Mesenchymal stem cell (in vitro differentiated cells and primary cell): ENCODE measurements at regions not wholly inside any gene's neighbourhood (a gene's known extent, or its start where the extent isn't known, plus 50 kb on each side); places are given as distances from the start of the nearest gene placed in this dataset.

ENCODE experiments used
- DNase-seq: peaks from one replicate; pipeline ENCODE4 v3.0.0-alpha.2; 2013
- H2AFZ ChIP-seq: one replicate; pipeline ENCODE4 v1.6.1; 2013; ENCODE audit warnings: low read depth, mild to moderate bottlenecking, control low read depth, inconsistent platforms, low read length, moderate library complexity
- H2AK5ac ChIP-seq: 2 replicates; pipeline ENCODE4 v1.6.1; 2013; ENCODE audit warnings: low read length, moderate library complexity, mild to moderate bottlenecking, inconsistent platforms; ENCODE audit not compliant: severe bottlenecking
- H2BK120ac ChIP-seq: one replicate; pipeline ENCODE4 v1.6.1; 2013; ENCODE audit warnings: low read depth, mild to moderate bottlenecking, inconsistent platforms, low read length, moderate library complexity
- H2BK12ac ChIP-seq, 2 experiments: one replicate each; pipeline ENCODE4 v1.6.1; 2013; ENCODE audit warnings: inconsistent platforms in 2 of 2, low read length in 2 of 2, mild to moderate bottlenecking in 2 of 2, moderate library complexity in 2 of 2, control low read depth in 1 of 2
- H2BK15ac ChIP-seq: one replicate; pipeline ENCODE4 v1.6.1; 2013; ENCODE audit warnings: mild to moderate bottlenecking, low read depth, inconsistent platforms; ENCODE audit not compliant: poor library complexity, severe bottlenecking
- H2BK5ac ChIP-seq: 2 replicates; pipeline ENCODE4 v1.6.1; 2013; ENCODE audit warnings: low read depth, mild to moderate bottlenecking, low read length, control low read depth, inconsistent platforms; ENCODE audit not compliant: poor library complexity, severe bottlenecking
- H3K14ac ChIP-seq, 2 experiments: one replicate each; pipeline ENCODE4 v1.6.1; 2013; ENCODE audit warnings: inconsistent platforms in 2 of 2, low read length in 2 of 2, control low read depth in 1 of 2, mild to moderate bottlenecking in 1 of 2, moderate library complexity in 1 of 2
- H3K18ac ChIP-seq, 2 experiments: one replicate each; pipeline ENCODE4 v1.6.1; 2013; ENCODE audit warnings: inconsistent platforms in 2 of 2, low read length in 2 of 2, control low read depth in 1 of 2, low read depth in 1 of 2, mild to moderate bottlenecking in 1 of 2
- H3K23ac ChIP-seq, 2 experiments: one replicate each; pipeline ENCODE4 v1.6.1; 2013; ENCODE audit warnings: inconsistent platforms in 2 of 2, low read length in 2 of 2, mild to moderate bottlenecking in 2 of 2, moderate library complexity in 2 of 2, control low read depth in 1 of 2
- H3K27ac ChIP-seq: 2 replicates; pipeline ENCODE4 v1.5.1; 2013; ENCODE audit warnings: mild to moderate bottlenecking, moderate library complexity, low read length, control low read depth, inconsistent platforms; ENCODE audit not compliant: poor library complexity, severe bottlenecking
- H3K27me3 ChIP-seq, 2 experiments: 2 replicates each; pipeline versions ENCODE4 v1.6.1 to v1.7.0; 2013; ENCODE audit warnings: low read length in 2 of 2, mild to moderate bottlenecking in 2 of 2, moderate library complexity in 2 of 2, control low read depth in 1 of 2, inconsistent platforms in 1 of 2; ENCODE audit not compliant: control insufficient read depth in 1 of 2, insufficient read depth in 1 of 2
- H3K36me3 ChIP-seq, 2 experiments: 2 replicates each; pipeline versions ENCODE4 v1.6.1 to v1.7.0; 2013; ENCODE audit warnings: low read length in 2 of 2, control low read depth in 1 of 2, inconsistent platforms in 1 of 2, low read depth in 1 of 2, mild to moderate bottlenecking in 1 of 2; ENCODE audit not compliant: insufficient read depth in 2 of 2, control insufficient read depth in 1 of 2
- H3K4ac ChIP-seq, 2 experiments: one replicate each; pipeline ENCODE4 v1.6.1; 2013; ENCODE audit warnings: inconsistent platforms in 2 of 2, low read length in 2 of 2, mild to moderate bottlenecking in 2 of 2, moderate library complexity in 2 of 2, control low read depth in 1 of 2, low read depth in 1 of 2
- H3K4me1 ChIP-seq: 2 replicates; pipeline ENCODE4 v1.6.1; 2013; ENCODE audit warnings: low read depth, low read length, control low read depth; ENCODE audit not compliant: control insufficient read depth, insufficient read depth
- H3K4me2 ChIP-seq: 2 replicates; pipeline ENCODE4 v1.6.1; 2013; ENCODE audit warnings: low read length, mild to moderate bottlenecking, inconsistent platforms; ENCODE audit not compliant: poor library complexity, severe bottlenecking
- H3K4me3 ChIP-seq, 2 experiments: 2 replicates each; pipeline versions ENCODE4 v1.5.1 to v1.7.0; 2013; ENCODE audit warnings: low read length in 2 of 2, mild to moderate bottlenecking in 2 of 2, control low read depth in 1 of 2, low read depth in 1 of 2; ENCODE audit not compliant: insufficient read depth in 1 of 2
- H3K79me1 ChIP-seq: replicated peaks from 2 replicates; pipeline ENCODE4 v1.6.1; 2013; ENCODE audit warnings: mild to moderate bottlenecking, control low read depth, low read length, inconsistent platforms; ENCODE audit not compliant: poor library complexity, severe bottlenecking
- H3K9ac ChIP-seq: 2 replicates; pipeline ENCODE4 v1.7.0; 2013; ENCODE audit warnings: mild to moderate bottlenecking, low read length, moderate library complexity
- H3K9me3 ChIP-seq: 2 replicates; pipeline ENCODE4 v1.7.0; 2013; ENCODE audit warnings: mild to moderate bottlenecking, low read length; ENCODE audit not compliant: control insufficient read depth
- H4K8ac ChIP-seq: one replicate; pipeline ENCODE4 v1.6.1; 2013; ENCODE audit warnings: inconsistent platforms, mild to moderate bottlenecking, low read length, moderate library complexity
- H4K91ac ChIP-seq: one replicate; pipeline ENCODE4 v1.6.1; 2013; ENCODE audit warnings: mild to moderate bottlenecking, low read length, inconsistent platforms
- WGBS: methylation state at CpG from one replicate; pipeline ENCODE4 v1.1.7; 2013; ENCODE audit warnings: mixed read lengths; 5-methylcytosine and 5-hydroxymethylcytosine counted together

DNA sequence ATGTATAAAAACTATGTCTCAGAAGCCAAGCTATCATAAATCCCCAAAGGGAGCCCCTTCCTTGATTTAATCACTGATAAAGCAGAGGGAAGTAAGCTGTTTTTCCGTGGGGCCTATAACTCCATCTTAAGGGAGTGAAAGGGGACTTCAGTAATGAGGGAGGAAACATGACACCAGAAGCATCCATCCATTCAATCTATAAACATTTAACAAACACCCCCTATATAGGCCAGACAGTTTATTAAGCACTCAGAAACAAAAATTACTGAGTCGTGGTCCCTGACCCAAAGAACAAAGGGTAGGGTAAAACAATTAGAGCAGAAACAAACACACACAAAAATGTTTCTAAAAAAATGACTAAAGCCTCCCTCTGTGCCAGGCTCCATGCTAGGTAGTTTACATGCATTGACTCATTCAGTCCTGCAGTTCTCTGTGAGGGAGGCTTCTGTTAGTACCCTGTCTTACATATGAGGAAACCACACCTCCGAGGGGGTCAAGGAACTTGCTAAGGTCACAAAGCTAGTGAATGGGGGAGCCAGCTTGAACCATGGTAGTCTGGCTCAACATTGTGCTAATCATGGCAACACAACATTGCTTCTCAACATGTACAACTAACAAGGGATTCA, 472.1 kb downstream of the CDH2 start:
- Histone ChIP-seq H3K27me3 (no peaks in the 10 kb centered on the region), H3K4me1 (no peaks in the 10 kb centered on the region), H3K79me1 (no peaks in the 10 kb centered on the region), H4K8ac (no peak overlapping the region), H3K14ac (no peak overlapping the region), H3K18ac (no peak overlapping the region), H3K36me3 (no peaks in the 10 kb centered on the region), H3K4ac (no peak overlapping the region), H3K23ac (no peak overlapping the region), H3K27ac (no peak overlapping the region), H2AK5ac (no peak overlapping the region), H2BK15ac (no peak overlapping the region), H2BK5ac (no peak overlapping the region), H4K91ac (no peak overlapping the region), H2BK12ac (no peak overlapping the region), H3K4me3 (no peak overlapping the region), H2AFZ (no peak overlapping the region), H3K9ac (no peak overlapping the region), H3K4me2 (no peak overlapping the region), H3K9me3 (peaks cover 5% of the 10 kb centered on the region), H2BK120ac (no peak overlapping the region)
- DNase-seq, result no peak
- 52% methylated on average over 2 of the region's 3 CpGs for WGBS

DNA sequence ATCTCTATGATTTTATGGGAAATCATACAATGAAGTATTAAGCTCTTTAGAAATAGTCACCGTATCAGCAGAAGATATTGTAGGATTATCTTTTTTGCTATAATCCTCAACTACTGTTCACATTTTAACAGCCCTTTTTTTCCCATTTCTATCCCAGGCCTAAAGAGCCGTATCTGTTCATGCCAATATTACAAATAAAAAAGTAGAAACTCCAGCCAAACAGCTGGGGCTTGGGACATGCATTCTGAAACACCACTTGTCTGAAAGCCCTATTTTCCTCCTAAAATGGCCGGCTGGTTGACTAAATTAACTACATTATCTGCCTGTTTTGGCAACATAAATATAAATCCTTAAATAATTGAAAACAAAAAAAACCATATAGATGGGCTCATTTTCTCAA, 477.8 kb downstream of the CDH2 start:
- H2AFZ ChIP-seq, result no peak overlapping the region
- WGBS, result 99% methylated on average over 2 of the region's 3 CpGs
- H3K9ac ChIP-seq, result no peak overlapping the region
- H2BK120ac ChIP-seq, result no peak overlapping the region
- H3K4me3 ChIP-seq, result no peak overlapping the region
- H4K8ac ChIP-seq, result no peak overlapping the region
- no peak for DNase-seq
- no peak overlapping the region for H3K27ac ChIP-seq
- no peaks in the 10 kb centered on the region for H3K4me1 ChIP-seq
- H2BK12ac ChIP-seq, result no peak overlapping the region
- H3K36me3 ChIP-seq, result no peaks in the 10 kb centered on the region
- no peak overlapping the region for H2AK5ac ChIP-seq
- no peaks in the 10 kb centered on the region for H3K79me1 ChIP-seq
- H3K14ac ChIP-seq, result no peak overlapping the region
- no peak overlapping the region for H3K4ac ChIP-seq
- H2BK5ac ChIP-seq, result no peak overlapping the region
- no peaks in the 10 kb centered on the region for H3K9me3 ChIP-seq
- H4K91ac ChIP-seq, result no peak overlapping the region
- no peak overlapping the region for H3K4me2 ChIP-seq
- no peak overlapping the region for H3K18ac ChIP-seq
- no peaks in the 10 kb centered on the region for H3K27me3 ChIP-seq
- H2BK15ac ChIP-seq, result no peak overlapping the region
- H3K23ac ChIP-seq, result no peak overlapping the region

DNA sequence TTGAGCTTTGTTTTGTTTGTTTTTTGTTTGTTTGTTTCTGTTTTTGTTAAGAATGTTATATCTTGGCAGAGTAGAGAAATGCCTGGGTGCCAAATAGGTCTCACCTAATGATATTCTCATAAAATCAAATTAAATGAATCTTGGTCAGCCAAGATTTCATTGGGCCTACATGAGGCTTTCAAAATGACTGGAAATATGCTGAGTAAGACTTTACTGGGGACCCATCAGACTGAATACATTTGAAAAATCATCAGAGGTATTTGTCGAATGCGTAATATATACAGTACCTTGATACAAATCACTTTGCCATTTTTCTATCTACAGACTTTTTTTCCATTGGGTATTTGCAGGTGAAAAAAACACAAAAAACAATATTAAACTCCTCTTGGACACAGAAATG, 480.8 kb downstream of the CDH2 start:
- no peak overlapping the region for H2BK12ac ChIP-seq
- no peak overlapping the region for H2BK120ac ChIP-seq
- no peak overlapping the region for H2AK5ac ChIP-seq
- H2BK15ac ChIP-seq, result no peak overlapping the region
- H3K14ac ChIP-seq, result no peak overlapping the region
- H2BK5ac ChIP-seq, result no peak overlapping the region
- no peak overlapping the region for H4K91ac ChIP-seq
- H3K9ac ChIP-seq, result no peak overlapping the region
- no peak overlapping the region for H3K18ac ChIP-seq
- no peaks in the 10 kb centered on the region for H3K27me3 ChIP-seq
- no peak for DNase-seq
- H3K79me1 ChIP-seq, result no peaks in the 10 kb centered on the region
- H3K4ac ChIP-seq, result no peak overlapping the region
- H2AFZ ChIP-seq, result no peak overlapping the region
- no peak overlapping the region for H3K27ac ChIP-seq
- WGBS, result 100% methylated on average over 2 of the region's 2 CpGs
- H4K8ac ChIP-seq, result no peak overlapping the region
- no peaks in the 10 kb centered on the region for H3K36me3 ChIP-seq
- no peak overlapping the region for H3K23ac ChIP-seq
- no peaks in the 10 kb centered on the region for H3K4me1 ChIP-seq
- no peak overlapping the region for H3K4me3 ChIP-seq
- no peaks in the 10 kb centered on the region for H3K9me3 ChIP-seq
- no peak overlapping the region for H3K4me2 ChIP-seq

DNA sequence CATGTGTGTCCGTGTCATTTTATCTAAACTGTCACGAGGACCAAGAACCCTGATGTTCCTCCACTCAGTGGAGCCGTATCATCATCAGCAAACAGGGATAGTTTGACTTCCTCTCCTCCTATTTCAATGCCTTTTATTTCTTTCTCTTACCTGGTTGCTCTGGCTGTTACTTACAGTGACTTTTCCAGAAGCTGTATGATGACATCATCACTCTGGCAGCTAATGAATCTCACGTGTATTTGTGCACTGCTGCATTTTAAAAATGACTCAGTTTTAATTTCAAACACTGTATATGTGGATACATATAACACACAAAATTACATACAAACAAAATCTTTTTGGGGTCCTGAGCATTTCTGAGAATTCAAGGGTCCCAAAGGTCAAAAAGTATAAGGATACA, 481.4 kb downstream of the CDH2 start:
- Histone ChIP-seq H2AK5ac (no peak overlapping the region), H3K9ac (no peak overlapping the region), H3K4ac (no peak overlapping the region), H3K4me3 (no peak overlapping the region), H2BK5ac (no peak overlapping the region), H3K36me3 (no peaks in the 10 kb centered on the region), H3K14ac (no peak overlapping the region), H2BK120ac (no peak overlapping the region), H2BK12ac (no peak overlapping the region), H3K9me3 (no peaks in the 10 kb centered on the region), H3K27me3 (no peaks in the 10 kb centered on the region), H4K91ac (no peak overlapping the region), H2AFZ (no peak overlapping the region), H3K27ac (no peak overlapping the region), H3K4me2 (no peak overlapping the region), H3K18ac (no peak overlapping the region), H3K23ac (no peak overlapping the region), H4K8ac (no peak overlapping the region), H3K4me1 (no peaks in the 10 kb centered on the region), H3K79me1 (no peaks in the 10 kb centered on the region), H2BK15ac (no peak overlapping the region)
- DNase-seq, result no peak
- WGBS, result 85% methylated on average over 3 of the region's 4 CpGs
